ENCODE measurements at regions not wholly inside any gene's neighbourhood (a gene's known extent, or its start where the extent isn't known, plus 50 kb on each side); places are given as distances from the start of the nearest gene placed in this dataset.

DNA sequence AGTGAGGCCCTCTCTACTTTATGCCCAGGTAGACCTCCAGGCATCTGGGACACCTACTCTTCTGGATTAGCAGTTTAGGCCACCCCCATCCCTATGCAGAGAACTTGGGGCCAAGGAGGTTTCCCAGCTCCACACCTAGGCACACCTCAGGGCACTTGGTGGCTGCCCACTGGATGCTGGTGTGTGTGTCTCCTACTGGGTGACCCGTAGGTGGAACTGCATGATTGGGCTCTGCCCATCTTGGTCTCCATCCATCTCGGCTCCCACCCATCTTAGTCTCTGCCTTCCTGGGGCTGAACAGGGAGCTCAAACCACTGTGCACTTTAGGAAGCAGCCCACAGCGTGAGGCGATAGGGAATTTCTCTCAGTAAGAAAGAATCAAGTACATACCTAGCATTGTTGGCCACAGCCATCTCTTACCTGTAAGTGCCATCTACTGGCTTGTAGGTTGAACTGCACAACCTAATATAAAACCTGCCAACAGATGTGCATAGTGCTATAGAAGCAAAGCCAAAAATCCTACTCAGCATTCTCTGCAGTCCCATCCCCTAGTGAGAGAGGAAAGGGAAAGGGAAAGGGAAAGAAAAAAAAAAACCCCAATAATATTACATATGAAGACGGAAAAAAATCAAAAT is 61.6 kb upstream of the PTPN5 start:
- H4K20me1 ChIP-seq (ENCODE audit: insufficient read depth, low read length, poor library complexity, severe bottlenecking), result no peaks in the 10 kb centered on the region
- no peak overlapping the region for H3K4me2 ChIP-seq (ENCODE audit: low read depth, low read length, poor library complexity, severe bottlenecking)
- H3K9me2 ChIP-seq (replicated peaks; ENCODE audit: low read depth, low read length), result no peaks in the 10 kb centered on the region
- H3K79me2 ChIP-seq (ENCODE audit: insufficient read depth, low read length), result no peaks in the 10 kb centered on the region
- no peaks in the 10 kb centered on the region for H3F3A ChIP-seq (ENCODE audit: low read depth)
- no peak for TF ChIP-seq EZH2phosphoT487 (IDR thresholded peaks at IDR 0.05; ENCODE audit: borderline replicate concordance)
- TF ChIP-seq, protein P1, sequence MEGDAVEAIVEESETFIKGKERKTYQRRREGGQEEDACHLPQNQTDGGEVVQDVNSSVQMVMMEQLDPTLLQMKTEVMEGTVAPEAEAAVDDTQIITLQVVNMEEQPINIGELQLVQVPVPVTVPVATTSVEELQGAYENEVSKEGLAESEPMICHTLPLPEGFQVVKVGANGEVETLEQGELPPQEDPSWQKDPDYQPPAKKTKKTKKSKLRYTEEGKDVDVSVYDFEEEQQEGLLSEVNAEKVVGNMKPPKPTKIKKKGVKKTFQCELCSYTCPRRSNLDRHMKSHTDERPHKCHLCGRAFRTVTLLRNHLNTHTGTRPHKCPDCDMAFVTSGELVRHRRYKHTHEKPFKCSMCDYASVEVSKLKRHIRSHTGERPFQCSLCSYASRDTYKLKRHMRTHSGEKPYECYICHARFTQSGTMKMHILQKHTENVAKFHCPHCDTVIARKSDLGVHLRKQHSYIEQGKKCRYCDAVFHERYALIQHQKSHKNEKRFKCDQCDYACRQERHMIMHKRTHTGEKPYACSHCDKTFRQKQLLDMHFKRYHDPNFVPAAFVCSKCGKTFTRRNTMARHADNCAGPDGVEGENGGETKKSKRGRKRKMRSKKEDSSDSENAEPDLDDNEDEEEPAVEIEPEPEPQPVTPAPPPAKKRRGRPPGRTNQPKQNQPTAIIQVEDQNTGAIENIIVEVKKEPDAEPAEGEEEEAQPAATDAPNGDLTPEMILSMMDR (conservative IDR thresholded peaks at IDR 0.05; ENCODE audit: low read length), result peak; percentile 79
- no peaks in the 10 kb centered on the region for H3K9me3 ChIP-seq (ENCODE audit: insufficient read depth, low read depth, low read length)
- H3K9ac ChIP-seq (ENCODE audit: low read depth, low read length, poor library complexity, severe bottlenecking), result no peak overlapping the region
- no peak overlapping the region for H2AFZ ChIP-seq (ENCODE audit: low read length)
- no peaks in the 10 kb centered on the region for H3K36me3 ChIP-seq (ENCODE audit: insufficient read depth, low read length)
- H3K27me3 ChIP-seq (ENCODE audit: insufficient read depth, low read length, poor library complexity, severe bottlenecking), result no peaks in the 10 kb centered on the region
- H3K4me1 ChIP-seq (ENCODE audit: insufficient read depth, low read length, poor library complexity, severe bottlenecking), result no peaks in the 10 kb centered on the region
- H3K4me3 ChIP-seq (ENCODE audit: low read length, poor library complexity, severe bottlenecking), result no peak overlapping the region

DNA sequence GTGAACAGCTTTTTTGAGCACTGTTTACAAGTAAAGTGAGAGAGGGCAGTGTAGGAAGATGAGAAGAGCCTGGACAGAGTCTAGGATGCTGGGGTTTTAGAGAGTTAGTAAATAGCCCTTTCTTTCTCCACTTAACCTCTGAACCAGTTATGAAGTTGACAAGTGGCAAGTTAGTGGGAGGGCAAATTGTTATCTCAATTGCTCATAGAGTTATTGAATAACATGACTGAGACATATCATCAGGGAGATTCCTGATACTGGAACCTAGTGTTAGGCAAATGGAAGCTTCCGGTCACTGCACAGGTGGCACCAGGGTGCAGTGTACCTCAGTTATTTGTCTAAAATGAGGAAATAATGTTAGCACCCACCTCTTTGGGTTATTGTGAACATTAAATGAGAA is 57.8 kb upstream of the PTPN5 start:
- Histone ChIP-seq H3F3A (ENCODE audit: low read depth) (no peaks in the 10 kb centered on the region), H3K36me3 (ENCODE audit: insufficient read depth, low read length) (no peaks in the 10 kb centered on the region), H3K4me2 (ENCODE audit: low read depth, low read length, poor library complexity, severe bottlenecking) (no peak overlapping the region), H3K79me2 (ENCODE audit: insufficient read depth, low read length) (no peaks in the 10 kb centered on the region), H2AFZ (ENCODE audit: low read length) (no peak overlapping the region), H3K4me3 (ENCODE audit: low read length, poor library complexity, severe bottlenecking) (no peak overlapping the region), H3K4me1 (ENCODE audit: insufficient read depth, low read length, poor library complexity, severe bottlenecking) (no peaks in the 10 kb centered on the region), H3K9me2 (replicated peaks; ENCODE audit: low read depth, low read length) (no peaks in the 10 kb centered on the region), H3K9ac (ENCODE audit: low read depth, low read length, poor library complexity, severe bottlenecking) (no peak overlapping the region), H4K20me1 (ENCODE audit: insufficient read depth, low read length, poor library complexity, severe bottlenecking) (no peaks in the 10 kb centered on the region), H3K27me3 (ENCODE audit: insufficient read depth, low read length, poor library complexity, severe bottlenecking) (no peaks in the 10 kb centered on the region), H3K9me3 (ENCODE audit: insufficient read depth, low read depth, low read length) (no peaks in the 10 kb centered on the region)
- TF ChIP-seq, protein P1 (conservative IDR thresholded peaks at IDR 0.05; ENCODE audit: low read length), result no peak
- no peak for TF ChIP-seq EZH2phosphoT487 (IDR thresholded peaks at IDR 0.05; ENCODE audit: borderline replicate concordance)

DNA sequence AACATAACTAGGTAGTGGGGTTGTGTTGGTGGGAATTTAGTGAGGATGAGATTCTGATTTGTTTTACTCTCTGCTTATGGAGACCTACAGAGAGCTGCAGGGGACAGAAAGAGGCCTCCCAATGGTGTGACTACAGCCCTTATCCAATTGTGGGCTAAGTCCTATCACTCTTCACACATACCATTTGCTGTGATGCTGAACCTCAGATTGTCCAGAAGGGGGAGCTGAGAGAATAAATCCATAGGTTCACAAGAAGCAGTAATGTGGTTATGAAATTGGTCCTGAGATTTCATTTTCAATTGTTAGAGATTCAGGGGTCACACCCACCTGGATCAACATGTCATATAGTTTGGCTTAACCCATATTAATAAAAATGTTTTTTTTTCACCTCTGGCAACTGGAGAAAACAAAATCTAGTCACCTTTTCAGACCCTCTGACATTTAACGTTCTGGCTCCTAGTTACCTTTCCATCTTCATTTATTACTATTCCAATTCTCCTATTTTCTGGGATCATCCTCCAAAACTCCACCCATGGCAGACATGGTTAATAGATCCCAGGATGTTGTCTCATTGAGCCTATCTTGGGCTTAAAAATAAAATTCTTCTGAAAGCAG is 53.3 kb upstream of the PTPN5 start:
- Histone ChIP-seq H3K79me2 (ENCODE audit: insufficient read depth, low read length) (no peaks in the 10 kb centered on the region), H3K4me2 (ENCODE audit: low read depth, low read length, poor library complexity, severe bottlenecking) (no peak overlapping the region), H3K4me1 (ENCODE audit: insufficient read depth, low read length, poor library complexity, severe bottlenecking) (no peaks in the 10 kb centered on the region), H3K9ac (ENCODE audit: low read depth, low read length, poor library complexity, severe bottlenecking) (no peak overlapping the region), H3K36me3 (ENCODE audit: insufficient read depth, low read length) (no peaks in the 10 kb centered on the region), H3K27me3 (ENCODE audit: insufficient read depth, low read length, poor library complexity, severe bottlenecking) (no peaks in the 10 kb centered on the region), H3K4me3 (ENCODE audit: low read length, poor library complexity, severe bottlenecking) (no peak overlapping the region), H2AFZ (ENCODE audit: low read length) (no peak overlapping the region), H3F3A (ENCODE audit: low read depth) (no peaks in the 10 kb centered on the region), H3K9me3 (ENCODE audit: insufficient read depth, low read depth, low read length) (no peaks in the 10 kb centered on the region), H4K20me1 (ENCODE audit: insufficient read depth, low read length, poor library complexity, severe bottlenecking) (no peaks in the 10 kb centered on the region), H3K9me2 (replicated peaks; ENCODE audit: low read depth, low read length) (no peaks in the 10 kb centered on the region)
- TF ChIP-seq, protein P1 (conservative IDR thresholded peaks at IDR 0.05; ENCODE audit: low read length), result peak; percentile 80
- TF ChIP-seq EZH2phosphoT487 (IDR thresholded peaks at IDR 0.05; ENCODE audit: borderline replicate concordance), result no peak

All from Loucy (cell line).